NOMO-1 treated with dmso at 0.1 percent for 144 hours (cell line): ENCODE measurements at regions not wholly inside any gene's neighbourhood (a gene's known extent, or its start where the extent isn't known, plus 50 kb on each side); places are given as distances from the start of the nearest gene placed in this dataset.
A peak's percentile ranks its signal among the peaks of the same experiment; 100 is the strongest.

Source experiments
- DNase-seq: peaks from one replicate; lab custom pipeline; 2025; ENCODE audit not compliant: unreplicated experiment; lab: John Stamatoyannopoulos, UW

GRCh38 chr2:198715302-198715835 is 742.4 kb downstream of the SATB2 start:
- no peak for DNase-seq

DNA sequence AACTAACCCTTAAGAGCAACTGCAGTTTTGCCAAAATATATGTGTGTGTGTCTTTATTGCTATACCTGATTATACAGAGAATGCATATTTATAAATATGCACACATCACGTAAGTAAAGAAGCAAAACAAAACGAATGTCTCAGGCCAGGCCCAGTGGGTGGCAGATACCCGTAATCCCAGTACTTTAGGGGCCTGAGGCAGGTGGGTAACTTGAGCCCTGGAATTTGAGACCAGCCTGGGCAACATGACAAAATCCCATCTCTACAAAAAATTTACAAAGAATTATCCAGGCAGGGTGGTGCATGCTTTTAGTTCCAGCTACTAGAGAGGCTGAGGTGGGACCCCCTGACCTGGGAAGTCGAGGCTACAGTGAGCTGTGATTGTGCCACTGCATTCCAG is 745.3 kb downstream of the SATB2 start:
- DNase-seq, result no peak

DNA sequence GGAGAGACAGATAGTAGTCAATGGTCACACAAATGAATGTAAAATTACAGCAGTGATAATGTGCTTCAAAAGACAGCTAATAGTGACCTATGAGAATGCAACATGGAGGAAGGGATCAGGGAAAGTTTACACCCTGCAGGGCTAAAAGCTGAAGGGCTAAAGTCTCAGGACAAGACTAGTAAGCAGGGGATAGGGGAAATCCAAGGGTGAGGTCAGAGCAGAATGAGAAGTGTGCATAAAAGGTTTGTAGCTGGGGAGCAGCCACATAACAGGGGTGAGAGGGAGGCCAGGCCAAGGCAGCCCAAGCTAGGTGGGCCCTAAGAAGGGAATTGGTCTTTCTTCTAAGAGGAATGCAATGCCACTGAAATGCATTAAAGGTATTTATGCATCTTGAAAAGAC is 746.3 kb downstream of the SATB2 start:
- DNase-seq, result no peak

DNA sequence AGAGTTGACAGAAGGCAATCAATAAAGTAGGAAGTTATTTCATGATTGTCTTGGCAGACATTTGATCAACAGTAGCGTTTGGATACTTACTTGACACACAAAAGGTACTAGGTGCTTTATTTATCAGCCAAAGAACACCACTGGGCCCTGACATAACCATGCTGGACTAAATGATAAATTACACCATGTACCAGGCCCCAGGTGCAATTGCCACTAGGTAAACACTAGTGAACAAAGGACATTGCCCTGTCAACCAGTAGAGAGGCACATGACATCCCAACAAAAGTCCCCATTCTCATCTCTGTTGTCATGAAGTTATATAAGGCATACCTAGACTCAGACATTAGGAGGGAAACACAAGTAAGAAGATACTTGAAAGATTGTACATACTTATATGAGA is 747.2 kb downstream of the SATB2 start:
- no peak for DNase-seq

GRCh38 chr2:198706476-198707082 is 751.2 kb downstream of the SATB2 start:
- no peak for DNase-seq

DNA sequence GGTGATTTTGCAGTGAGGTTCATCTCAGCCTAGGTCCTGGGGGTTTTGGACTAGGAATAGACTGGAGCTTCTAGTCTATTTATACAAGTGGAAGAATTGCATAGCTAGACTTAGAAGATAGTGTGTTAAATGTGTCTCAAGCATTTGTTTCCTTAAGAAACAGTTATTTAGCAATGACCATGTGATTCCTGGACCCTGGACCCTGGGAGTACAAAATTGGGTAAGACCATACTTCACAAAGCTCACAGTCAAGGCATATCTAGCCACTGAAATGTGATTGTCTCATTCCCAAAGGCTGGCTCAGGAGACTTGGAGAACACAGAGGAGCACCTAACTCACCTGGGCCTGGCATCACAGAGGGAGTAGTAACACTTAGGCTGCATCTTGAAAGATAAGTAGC is 754.5 kb downstream of the SATB2 start:
- DNase-seq, result no peak

- no peak for DNase-seq
Observed at GRCh38 chr2:198702796-198703195, 754.9 kb downstream of the SATB2 start.

DNA sequence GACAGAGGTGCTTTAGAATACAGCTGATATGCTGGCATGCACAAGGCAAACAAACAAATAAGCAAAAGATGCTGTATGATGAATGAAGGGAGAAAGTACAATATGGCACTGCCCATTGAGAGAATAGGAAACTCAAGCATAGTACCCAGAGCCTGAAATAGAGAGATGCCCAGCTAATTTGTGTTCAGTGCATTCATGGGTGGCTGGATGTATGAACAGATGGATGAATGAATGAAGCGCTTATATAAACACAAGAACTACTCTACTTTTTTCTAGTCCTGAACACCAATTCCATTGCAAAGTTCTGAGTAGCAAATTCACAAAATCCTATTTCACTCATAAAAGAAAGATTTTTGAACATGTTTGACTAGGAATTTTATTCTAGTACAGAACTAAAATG is 756.3 kb downstream of the SATB2 start:
- no peak for DNase-seq

- DNase-seq, result no peak
Observed at GRCh38 chr2:198700319-198700718, 757.4 kb downstream of the SATB2 start.

GRCh38 chr2:198698230-198698629 is 759.5 kb downstream of the SATB2 start:
- DNase-seq, result peak; percentile 6

GRCh38 chr2:198697794-198698193 is 759.9 kb downstream of the SATB2 start:
- DNase-seq, result no peak

- no peak for DNase-seq
Observed at GRCh38 chr2:198697218-198697617, 760.5 kb downstream of the SATB2 start.

DNA sequence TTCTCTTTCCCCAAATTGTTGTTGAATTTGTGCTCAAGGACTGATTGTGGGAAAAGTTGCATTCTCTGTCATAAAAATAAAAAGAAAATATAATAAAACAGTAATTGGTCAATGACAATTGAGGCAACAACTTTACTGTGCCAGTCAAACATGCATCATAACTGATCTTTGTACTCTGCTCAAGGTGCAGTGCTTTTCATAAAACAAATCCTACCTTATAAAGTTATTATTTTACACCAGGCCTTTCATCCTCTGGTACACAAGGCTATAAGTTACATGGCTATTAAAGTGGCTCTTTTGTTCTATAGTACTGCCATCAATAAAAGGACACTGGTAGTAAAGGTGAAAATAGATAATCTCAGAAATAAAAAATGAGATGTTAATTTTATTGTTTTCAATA is 761.9 kb downstream of the SATB2 start:
- no peak for DNase-seq

DNA sequence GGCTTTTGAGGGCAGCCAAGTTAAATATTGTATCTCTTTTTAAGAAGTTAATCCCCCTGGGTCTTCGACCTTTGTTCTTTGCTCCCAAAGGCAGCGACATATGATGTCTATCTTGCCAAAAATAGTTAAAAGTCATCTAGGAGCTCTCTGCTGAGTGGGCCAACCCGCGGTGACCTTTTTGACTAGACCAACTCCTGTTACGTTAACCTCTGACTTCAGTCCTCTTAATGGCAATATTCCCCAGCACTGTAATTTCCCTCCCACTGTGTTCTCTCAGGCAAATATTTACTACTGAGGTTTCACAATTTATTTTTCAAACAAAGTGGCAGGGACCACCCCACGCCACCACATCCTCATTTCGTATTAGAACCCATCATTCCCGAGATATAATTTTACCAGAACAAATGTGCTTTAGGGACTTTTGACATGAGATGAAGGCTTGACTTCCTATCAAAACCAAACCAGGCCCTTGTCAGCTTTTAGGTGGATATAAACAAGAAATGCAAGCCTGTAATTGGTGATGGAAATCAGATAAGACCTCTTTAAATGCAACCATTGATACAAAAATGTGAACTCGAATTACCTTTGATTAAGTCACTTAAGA is 764.7 kb downstream of the SATB2 start:
- DNase-seq, result no peak

- no peak for DNase-seq
Observed at GRCh38 chr2:198691236-198691635, 766.5 kb downstream of the SATB2 start.

GRCh38 chr2:198664321-198664720 is 793.4 kb downstream of the SATB2 start:
- no peak for DNase-seq

- no peak for DNase-seq
Observed at GRCh38 chr2:198662905-198663304, 794.8 kb downstream of the SATB2 start.

DNA sequence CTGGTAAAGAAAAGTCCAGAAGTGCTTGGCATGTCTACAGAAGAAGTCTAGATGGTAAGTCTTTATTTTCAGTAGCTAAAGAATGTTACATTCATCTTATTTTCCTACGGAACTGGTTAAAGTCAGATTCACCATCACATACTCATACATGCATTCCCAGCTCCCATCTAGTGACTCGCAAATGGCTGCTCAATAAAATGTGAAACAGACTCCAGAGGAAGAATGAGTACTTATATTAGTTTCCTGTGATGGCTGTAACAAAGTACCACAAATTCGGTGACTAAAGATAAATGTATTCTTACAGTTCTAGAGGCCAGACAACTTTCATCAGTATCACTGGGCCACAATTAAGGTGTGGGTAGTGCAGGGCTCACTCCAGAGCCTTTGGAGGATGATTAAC is 797.2 kb downstream of the SATB2 start:
- DNase-seq, result no peak

DNA sequence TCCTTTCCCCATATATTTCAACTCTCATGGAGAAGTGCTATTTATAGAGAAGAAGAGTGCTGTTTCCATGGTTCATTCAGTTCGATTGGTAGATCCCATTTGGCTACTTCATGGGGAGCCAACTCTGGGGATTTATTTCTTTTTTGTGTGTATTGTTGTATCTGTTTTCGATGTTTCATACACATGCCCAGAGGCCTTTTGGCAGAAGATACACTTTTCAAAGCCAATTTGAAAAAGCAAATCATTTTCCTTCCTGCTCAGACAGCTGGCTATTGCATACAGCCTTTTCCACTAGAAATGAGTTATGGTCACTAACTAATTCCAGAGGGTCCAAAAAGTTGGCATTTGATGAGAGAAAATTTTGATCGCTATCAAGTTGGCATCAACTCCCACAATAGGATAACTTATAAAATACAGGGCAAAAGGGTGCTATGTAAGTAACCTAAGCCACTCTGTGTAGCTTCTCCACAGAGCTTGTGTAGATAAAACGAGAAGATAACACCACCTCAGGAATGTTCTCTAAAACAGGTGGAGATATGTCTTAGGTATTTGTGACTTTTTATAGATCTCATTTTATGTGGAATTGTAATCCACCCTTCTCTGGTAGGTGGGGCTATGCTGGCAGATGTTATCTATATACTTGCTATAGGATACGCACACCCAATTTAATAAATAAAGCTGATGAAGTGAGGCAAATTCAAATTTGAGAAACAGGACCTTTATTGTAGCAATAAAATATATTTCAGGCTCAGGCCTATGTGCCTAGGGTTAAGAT is 798.5 kb downstream of the SATB2 start:
- no peak for DNase-seq

- DNase-seq, result peak; percentile 8
Observed at GRCh38 chr2:198657512-198658121, 800.1 kb downstream of the SATB2 start.

GRCh38 chr2:198656869-198657268 is 800.9 kb downstream of the SATB2 start:
- DNase-seq, result no peak

GRCh38 chr2:198654646-198655045 is 803.1 kb downstream of the SATB2 start:
- DNase-seq, result no peak
